ENCODE measurements at regions not wholly inside any gene's neighbourhood (a gene's known extent, or its start where the extent isn't known, plus 50 kb on each side); places are given as distances from the start of the nearest gene placed in this dataset.

- TF ChIP-seq CTCF (conservative IDR thresholded peaks at IDR 0.05; ENCODE audit: low read length) (no peak), EZH2phosphoT487 (IDR thresholded peaks at IDR 0.05; ENCODE audit: borderline replicate concordance) (no peak)
Observed at GRCh38 chr3:170721563-170721962, 135.7 kb upstream of the SLC7A14 start.
